ENCODE measurements at regions not wholly inside any gene's neighbourhood (a gene's known extent, or its start where the extent isn't known, plus 50 kb on each side); places are given as distances from the start of the nearest gene placed in this dataset.
A peak's percentile ranks its signal among the peaks of the same experiment; 100 is the strongest.

DNA sequence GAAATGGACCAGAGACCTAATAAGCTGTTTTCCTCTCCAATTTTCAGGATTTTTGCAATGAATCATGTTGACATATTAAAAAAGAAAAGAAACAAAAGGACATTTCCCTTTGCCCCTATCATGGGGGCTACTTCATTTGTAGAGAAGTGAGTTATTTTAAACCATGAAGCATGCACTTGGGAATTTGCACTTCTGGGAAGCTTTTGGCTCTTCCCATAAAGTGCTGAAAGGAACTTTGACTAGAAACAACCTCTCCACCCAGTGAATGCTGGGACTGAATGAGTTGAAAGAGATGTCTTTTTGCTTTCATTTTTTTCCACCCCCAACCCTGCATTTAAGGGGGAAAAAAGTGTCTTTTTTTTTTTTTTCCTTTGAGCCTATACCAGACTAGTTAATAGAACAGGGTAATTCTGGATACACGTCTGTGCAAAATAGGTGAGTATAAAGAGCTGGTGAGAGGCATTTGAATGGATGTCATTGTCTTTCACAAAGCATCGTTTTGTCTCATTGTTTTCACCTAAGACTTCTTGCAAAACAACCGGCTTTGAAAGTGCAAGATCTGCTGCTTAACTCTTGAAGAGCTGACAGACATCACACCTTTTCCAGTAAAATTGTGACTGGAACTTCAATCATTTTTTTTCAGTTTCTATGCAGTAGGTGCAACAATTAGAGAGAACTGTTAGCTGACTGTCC lies 138.7 kb upstream of the BACH2 start:
- DNase-seq (ENCODE audit: low spot score): no peak

DNA sequence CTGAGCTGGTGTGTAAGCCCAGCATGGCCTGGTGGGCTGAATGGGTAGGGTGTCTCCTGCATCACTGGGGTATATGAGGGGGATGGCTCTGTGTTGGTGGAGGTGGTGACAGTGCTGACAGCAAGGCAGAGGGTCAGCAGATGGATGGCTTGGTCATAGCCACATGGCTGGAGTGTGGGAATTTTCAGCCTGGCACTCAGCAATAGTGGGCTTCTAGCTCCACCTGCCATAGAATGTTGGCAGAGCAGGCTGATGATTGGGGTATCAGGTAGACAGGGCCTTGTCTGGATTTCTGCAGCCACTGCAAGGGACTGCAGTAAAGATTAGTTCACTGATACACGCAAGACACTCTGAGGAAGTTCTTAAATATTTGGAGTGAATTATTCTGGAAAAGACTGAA lies 137.5 kb upstream of the BACH2 start:
- DNase-seq (ENCODE audit: low spot score): no peak

DNA sequence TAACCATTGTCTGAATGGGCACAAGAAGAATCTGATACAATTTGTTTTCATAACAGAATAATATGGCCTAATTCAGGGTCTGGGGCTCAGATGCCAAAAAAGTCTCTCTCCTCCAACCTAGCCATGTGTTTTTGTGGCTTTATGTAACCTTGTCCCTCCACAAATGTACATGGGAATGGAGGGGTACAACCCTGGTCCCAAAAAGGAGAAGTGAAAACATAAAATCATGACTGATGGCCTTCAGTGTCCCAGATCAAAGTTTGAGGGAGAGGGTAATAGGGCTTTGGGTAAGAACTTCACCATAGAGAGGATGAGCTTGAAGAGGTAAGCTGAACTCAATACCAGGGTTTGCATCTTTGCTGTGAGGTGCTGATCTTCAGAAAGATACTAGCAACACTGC lies 136.3 kb upstream of the BACH2 start:
- DNase-seq (ENCODE audit: low spot score): no peak

DNA sequence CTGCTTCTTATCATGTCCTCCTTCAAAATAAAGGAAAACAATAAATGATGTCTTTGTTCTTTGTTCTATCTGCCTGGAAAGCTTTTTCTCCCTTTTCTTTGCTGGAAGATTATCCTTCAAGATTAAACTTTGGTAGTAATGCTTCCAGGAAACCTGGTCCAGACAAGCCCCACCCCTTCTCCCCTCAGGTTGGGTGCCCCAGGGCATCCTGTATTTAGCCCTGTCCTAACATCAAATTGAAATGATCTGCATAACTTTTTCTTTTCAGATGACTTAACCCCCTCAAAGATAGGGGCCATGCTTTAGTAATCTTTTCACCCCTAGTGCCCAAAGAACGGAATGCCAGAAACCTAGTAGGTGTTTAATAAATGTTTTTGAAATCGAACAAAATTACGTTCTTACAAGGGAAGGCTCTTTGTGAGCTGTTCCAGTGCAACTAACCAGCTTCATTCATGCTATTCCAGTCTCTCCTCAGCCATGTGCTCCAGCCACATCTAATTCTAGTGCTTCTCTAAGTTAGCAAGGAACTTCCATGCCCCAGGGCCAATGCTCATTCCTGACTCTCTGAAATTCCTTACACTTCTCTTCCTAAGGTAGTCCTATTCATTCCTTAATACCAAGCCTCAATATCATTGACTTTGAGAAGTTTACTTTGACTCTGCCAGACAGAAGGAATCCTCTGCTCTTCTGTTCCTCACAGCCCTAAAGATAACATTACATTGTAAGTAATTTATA lies 135.6 kb upstream of the BACH2 start:
- no peak for DNase-seq (ENCODE audit: low spot score)

DNA sequence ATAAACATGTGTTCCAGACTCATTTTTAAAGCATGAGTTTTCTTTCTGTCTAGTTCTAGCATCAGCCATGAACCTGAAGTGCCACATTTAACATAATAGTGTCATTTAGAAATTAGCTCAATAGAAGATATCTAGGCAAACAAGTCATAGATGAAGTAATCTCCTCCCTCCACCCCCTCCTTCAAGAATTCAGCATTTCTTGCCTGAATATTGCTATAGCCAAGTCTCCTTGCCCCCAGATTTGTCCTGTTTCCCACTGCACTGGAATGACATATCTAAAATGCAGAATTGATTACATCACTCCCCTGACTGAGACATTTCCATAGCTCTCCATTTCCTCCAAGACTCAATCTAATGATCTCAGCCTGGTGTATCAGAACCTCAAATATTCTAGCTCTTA lies 134.9 kb upstream of the BACH2 start:
- no peak for DNase-seq (ENCODE audit: low spot score)

DNA sequence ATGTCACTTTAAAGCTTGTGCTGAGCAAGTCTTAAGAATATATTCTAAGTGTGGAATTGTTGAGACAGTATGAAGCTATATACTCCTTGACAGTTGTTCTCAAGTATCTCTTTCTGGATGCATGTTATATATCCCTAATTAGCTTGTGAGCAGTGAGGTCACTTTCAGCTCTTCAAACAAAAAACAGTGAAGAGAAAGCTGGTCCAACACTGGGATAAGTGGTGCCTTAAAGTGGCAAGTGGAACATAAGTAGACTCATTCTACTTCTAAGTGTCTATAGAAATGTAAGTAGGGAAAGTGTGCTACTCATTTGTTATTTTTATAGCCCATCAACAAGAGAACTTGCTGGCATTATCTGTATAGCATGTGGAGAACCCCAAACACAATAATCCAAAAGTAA lies 133.1 kb upstream of the BACH2 start:
- DNase-seq (ENCODE audit: low spot score): no peak

DNA sequence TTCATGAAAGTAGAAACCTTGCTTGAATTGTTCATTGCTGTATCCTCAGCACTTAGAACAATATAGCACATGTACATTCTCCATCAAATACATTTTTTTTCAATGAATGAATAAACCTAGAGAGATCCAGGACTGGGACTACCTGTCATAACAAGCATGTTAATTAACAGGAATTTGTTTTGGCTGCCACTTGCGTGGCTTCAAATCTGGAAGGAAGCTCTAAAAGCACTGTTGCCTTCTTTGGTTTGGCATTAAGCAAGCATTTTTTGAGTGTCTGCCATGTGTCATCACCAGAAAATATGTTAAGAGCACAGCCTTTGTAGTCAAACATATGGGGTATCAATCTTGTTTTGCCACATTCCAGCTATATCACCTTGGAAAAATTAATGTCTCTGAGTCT lies 131.9 kb upstream of the BACH2 start:
- DNase-seq (ENCODE audit: low spot score): no peak

DNA sequence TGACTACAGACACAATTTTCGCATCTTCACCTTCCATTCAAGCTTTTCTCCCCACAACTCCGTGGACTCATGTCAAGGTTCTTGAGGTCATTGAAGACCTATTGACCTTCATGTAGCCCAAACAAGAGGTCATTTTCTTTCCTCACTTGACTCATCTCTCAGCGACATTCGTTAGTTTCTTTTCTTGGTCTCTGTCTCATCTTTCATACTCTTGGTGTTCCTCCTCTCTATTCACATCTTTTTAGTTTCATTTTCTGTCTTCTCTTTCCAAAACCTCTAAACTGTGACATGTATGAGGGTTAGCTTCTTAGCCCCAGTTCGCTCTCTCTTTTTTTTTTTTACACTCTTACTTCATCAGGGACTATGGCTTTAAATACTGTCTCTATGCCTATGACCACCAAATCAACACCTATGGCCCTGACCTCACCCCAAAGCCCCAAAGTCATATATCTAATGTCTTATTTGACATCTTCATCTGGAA lies 128.6 kb upstream of the BACH2 start:
- no peak for DNase-seq (ENCODE audit: low spot score)

DNA sequence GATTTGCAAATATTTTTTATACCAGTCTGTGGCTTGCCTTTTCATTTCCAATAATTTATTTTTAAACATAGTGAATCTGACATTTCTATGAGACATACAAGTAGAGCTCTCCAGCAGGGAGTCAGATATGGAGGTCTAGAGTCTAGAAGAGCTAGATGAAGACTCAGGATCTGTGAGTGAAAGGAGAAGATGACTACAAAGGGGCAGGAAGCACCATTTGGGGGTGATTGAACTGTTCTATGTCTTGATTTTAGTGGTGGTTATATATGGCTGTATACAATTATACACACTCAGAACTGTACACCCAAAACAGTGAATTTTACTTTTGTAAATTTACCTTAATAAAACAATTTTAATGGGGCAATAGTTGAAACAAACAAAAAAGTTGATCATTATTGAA lies 127.9 kb upstream of the BACH2 start:
- DNase-seq (ENCODE audit: low spot score): no peak

DNA sequence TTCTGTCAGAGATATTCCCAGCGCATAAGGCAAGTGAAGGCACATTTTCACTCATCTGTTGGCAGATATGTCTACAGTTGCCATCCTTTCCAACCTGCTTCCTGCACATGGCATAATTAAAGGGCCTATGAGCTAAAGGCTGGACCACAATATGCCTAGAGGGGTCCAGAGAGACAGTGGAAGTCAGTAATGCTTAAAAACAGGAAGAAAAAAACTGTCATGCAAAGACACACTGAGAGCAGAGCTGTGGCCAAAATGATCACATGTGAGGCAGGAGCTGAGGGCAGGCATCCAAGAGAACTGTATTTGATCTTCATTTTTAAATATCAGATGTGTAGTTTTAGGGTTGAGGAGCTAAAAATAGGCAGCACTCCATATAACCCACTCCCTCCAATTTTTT lies 125.0 kb upstream of the BACH2 start:
- no peak for DNase-seq (ENCODE audit: low spot score)

DNA sequence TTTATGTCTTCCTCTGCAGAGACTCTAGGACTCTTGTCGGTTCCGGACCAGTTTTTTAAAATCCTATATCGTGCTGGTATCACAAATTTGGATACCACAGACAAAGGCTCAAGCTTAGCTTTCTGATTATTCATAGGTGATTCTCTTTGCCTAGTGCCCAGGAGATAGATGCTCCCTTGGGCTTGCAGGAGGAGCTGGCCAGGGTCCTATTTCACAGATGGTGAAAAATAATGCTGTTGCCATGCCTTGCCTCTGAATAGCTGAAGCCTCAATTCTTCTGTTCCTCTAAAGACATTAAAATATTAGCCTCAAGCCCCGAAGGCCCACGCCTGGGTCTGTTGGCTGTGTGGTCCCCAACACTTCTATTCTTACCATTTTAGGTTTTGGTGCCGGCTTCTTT lies 123.9 kb upstream of the BACH2 start:
- DNase-seq (ENCODE audit: low spot score): no peak

DNA sequence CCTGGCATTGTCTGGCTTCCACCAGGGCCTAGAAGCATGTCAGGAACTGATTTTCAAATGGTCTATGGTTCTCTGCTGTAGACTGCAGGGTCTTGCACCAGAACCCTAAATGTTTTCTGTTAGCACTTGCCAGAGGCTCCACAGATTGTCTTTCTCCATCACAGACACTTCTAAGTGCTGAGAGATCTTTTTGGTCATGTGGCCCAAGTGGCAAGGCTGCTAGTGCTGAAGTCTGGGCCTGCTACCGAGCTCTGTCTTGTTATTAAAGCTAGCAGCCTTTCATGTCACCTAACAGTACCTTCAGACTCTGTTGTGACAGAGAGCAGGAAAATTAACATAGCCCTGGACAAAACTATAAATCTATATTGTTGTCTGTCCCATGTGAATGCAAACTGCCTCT lies 120.7 kb upstream of the BACH2 start:
- no peak for DNase-seq (ENCODE audit: low spot score)

DNA sequence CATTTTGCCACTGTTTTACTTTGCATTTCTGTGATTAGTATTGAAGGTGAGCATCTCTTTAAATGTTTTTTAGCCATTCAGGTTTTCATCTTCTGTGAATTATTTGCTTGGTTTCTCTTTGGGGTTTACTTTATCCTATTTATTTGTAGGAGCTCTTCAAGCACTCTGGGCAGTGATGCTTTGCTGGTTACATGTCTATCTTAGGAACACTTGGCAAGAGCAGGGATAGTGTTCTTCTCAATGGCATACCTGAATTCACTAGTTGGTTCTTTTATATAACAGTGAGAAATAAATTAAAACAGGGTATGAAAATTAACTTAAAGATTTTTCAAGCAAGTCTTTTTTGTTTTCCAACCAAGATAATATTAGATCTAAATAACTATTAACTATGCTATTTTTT lies 119.7 kb upstream of the BACH2 start:
- no peak for DNase-seq (ENCODE audit: low spot score)

DNA sequence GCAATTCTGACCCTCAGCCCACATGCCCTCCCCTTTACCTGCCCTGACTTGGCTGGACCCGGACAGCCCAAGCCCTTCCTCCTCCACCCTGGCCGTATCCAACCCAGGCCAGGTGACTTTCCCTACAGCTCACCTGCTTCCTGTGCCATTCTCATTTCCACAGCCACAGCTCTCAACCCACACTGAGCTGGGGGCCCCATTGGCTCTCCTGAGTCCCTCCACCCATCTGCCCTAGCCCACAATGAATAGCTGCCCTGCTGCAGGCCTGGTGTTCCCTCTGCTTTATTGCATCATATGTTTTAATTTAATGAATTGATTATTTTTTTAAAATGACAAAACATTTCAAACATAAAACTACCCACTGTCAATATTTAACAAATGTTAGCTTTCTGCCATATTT lies 118.5 kb upstream of the BACH2 start:
- DNase-seq (ENCODE audit: low spot score): no peak

DNA sequence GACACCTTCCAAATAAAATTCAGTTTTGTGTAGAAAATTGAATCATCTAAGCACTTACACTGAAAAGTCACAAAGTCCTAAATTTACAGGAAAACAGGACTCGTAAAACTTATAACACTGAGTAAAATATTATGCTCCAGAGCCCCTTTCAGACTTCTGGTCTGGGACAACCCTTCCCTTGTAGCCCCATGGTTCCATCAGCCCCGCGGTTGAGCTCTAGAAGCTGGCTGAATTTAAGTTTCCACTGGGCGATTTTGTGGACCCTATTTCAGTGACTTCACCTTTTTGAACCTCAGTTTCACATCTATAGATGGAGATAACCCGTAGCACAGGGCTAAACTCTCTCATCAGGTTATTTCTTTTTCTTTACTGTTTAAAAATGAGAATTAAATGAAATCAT lies 117.7 kb upstream of the BACH2 start:
- DNase-seq (ENCODE audit: low spot score): no peak

DNA sequence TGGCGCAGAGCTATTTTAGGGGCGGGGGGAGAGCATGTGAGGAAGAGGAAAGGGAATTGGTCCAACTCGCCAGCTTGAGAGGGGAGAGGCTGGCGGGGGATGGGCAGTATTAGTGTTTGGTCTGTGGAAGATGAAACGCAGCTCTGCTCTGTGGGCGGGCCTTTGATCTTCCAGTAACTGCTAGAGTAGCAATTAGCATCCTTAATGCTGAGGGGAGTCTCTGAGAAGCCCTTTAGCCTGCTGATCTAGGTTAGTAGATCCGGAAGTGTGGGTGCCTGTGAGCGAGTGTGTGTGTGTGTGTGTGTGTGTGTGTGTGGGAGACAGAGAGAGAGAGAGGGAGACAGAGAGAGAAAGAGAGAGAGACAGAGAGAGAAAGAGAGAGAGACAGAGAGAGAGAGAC lies 117.2 kb upstream of the BACH2 start:
- peak; percentile 66 for DNase-seq (ENCODE audit: low spot score)

DNA sequence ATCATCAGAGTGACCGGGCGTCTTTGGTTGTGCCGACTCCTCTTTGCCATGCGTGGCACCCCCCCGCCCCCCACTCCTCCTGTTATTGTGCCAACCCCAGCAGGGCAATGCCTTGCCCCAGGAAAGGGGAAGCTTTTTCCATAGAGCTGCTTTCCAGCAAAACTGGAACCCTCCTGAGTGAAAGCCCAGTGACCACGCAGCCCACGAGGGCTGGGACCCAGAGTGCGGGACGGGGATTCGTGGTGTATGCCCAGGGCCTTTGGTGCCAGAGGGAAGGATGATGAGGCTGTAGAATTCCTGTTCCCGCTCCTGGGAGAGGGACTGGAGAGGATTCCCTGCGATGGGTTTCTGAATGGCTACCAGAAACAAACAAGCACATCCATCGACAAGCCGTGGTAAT lies 116.8 kb upstream of the BACH2 start:
- DNase-seq (ENCODE audit: low spot score): no peak

DNA sequence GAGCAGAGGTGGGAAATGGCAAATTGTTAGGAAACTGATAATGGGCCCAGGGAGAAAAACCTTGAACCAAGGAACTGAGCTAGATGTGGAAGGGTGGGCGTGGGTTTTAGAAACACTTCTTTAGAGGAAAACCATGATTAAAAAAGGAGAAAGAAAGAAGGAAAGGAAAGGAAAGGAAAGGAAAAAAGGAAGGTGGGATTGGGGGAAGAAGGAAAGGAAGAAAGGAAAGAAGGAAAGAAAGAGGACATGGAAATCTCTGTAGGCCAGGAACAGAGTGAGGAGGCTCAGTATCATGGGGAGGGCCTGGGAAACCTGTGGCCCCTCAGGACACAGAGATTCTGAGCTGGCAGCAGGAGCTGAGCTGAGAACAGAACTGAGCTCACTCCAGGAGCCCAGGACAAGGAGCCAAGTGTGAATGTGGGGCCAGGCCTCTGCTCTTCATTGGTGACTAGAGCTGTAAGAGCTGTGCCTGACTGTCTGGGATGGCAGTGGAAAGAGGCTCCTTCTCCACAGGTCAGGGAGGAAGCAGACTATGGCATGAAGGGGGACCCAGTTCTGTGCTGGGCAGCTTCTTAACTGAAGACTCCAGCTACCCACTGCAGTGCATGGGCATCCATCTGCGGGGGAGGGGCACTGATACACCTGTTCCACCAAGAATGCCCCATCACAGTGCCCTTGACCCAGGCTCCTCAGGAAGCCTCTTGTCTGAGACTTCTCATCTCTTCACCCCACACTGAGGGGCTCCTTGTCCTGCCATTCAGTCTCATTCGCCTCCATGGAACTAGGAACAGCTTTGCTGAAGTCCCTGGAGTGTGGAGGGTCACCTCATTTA lies 116.1 kb upstream of the BACH2 start:
- DNase-seq (ENCODE audit: low spot score): no peak

DNA sequence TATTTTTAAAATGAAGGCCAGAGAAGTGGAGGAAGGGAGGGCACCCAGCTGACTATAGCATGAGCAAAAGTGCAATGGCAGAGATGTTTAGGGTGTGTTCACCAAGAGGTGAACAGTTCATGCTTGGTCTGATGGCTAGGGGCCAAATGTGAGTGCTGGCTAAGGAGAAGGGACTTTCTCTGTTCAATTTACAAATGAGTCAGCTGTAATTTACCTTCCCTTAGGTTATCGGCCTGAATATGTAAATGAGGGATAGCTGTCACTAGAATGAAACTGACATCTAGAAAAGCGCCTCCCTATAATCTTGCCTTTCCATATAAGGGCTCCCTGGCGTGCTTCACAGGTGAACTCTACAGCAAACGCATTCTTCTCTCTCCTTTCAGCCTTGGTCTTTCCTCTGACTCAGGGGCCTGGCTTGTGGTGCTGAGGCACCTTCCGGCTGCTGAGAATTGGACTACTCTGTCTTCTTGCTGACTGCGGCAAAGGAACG lies 114.7 kb upstream of the BACH2 start:
- no peak for DNase-seq (ENCODE audit: low spot score)

DNA sequence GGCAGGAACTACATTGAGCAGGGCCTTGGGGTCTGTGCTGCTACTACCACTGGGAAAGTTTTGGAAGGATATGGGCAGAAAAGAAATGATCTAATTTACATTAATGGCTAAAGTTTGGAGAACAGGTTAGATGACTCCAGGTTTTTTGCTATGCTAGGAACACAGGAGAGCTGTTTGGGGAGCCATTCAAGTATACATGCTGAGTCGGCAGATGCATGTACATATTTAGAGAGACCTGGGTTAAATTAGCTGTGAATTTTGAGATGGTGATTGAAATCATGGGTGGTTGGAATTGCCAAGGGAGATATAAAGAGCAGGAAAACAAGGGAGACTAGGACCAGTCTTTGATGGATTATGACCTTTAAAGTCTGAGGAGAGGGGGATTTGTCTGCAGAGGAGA lies 113.1 kb upstream of the BACH2 start:
- DNase-seq (ENCODE audit: low spot score): no peak

DNA sequence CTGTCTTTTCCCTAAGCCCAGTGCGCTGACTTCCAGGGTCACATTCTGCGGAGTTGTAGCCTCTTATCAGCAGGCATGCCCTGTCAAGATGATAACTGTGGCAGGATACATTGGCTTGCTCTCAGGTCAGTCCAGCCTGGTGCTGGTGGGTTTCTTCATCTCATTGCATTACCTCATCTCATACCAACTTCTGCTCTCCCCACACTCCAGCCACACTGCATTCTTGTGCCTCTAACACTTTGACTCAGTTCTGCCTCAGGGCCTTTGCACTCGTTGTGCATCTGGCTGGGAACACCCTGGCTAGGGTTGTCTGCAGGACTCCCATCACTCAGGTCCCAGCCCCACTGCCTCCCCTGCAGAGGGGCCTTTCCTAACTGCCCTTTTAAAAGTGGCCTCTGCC lies 110.3 kb upstream of the BACH2 start:
- no peak for DNase-seq (ENCODE audit: low spot score)

DNA sequence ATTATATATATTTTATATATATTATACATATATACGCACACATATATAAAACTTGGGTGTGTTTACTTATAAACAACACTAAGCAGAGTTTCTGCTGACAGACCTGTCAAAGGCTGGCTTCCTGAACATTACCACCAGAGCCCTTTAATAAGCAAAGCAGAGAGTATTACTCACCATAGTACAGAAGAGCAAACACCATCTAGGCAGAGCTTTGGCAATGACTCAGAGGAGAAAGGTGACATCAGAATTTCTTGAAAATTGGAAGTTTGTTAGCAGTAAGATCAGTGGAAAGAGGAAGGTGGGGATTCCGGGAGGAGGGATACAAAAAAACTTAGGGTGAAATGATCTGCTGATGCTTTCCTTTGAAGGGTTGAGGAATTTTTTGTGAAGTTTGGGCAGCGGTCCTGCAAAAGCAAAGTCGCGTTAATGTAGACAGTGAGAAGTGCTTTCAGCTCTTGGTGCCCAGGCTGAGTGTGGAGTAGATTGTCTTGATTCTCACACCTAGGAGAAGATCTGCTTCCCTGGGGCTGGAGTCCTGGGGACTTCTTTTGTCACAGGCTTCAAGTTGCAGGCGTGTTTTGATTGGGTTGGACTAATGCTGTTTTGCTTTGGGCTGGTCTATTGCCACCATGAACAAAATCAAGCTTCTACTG lies 109.6 kb upstream of the BACH2 start:
- no peak for DNase-seq (ENCODE audit: low spot score)

Data from COLO829 (cell line).